HG03139 (cell line): ENCODE measurements at regions not wholly inside any gene's neighbourhood (a gene's known extent, or its start where the extent isn't known, plus 50 kb on each side); places are given as distances from the start of the nearest gene placed in this dataset.

ENCODE experiments used
- ATAC-seq: cut with Tn5 transposase; IDR thresholded peaks from one replicate; pipeline ENCODE4 v1.9.1; 2021; ENCODE audit not compliant: unreplicated experiment

DNA sequence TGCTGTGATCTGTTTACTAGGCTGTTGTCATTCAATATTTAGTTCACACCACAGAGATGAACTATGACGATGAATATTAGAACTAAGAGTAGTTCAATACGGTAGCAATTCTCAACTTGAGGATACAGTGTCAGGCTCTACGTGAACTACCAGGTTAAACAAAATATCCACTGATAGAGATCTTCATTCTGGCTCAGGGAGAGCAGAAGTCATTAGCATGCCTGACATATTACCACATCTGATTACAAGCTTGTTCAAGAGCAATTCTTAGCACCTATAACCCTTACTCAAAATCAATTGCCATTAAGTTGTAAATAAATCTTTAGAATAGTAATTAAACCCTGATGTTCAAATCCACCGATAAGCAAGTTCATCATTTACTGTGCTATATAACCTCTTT is 207.2 kb downstream of the CHRM3 start:
- ATAC-seq, result no peak

DNA sequence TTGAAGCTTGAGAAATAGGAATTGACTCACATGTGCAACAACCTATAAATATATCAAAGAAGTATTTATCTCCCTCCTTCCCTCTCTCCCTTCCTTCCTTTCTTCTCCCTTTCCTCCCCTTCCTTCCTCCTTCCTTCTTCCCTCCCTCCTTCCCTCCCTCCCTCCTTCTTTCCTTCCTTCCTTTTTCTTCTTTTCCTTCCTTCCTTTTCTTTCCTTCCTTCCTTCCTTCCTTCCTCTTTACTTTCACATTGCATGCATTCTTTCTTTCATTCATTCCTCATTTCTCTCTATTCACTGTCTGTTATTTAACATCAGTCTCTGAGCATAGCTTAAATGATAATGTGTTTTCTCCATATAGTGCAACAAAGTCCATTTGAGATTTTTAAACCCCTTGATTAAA is 214.2 kb downstream of the CHRM3 start:
- ATAC-seq, result no peak

DNA sequence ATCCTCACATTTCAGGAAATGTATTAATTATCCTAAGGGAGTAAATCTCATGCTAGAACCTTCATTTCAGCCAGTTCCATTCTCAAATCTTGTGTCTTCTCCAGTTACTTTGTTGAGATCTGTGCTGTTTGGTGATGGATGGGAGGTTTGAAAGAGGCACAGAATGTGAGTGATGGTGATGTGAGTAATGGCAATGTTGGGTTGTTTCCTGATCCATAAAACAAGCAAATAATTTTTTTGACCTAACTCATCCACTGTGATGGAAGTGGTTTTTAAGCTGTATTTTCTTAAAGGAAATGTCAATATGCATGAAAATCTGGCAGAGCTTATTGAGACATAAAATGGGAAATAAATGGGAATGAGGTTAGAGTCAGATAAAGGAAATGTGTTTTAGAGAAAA is 214.7 kb downstream of the CHRM3 start:
- ATAC-seq, result no peak

DNA sequence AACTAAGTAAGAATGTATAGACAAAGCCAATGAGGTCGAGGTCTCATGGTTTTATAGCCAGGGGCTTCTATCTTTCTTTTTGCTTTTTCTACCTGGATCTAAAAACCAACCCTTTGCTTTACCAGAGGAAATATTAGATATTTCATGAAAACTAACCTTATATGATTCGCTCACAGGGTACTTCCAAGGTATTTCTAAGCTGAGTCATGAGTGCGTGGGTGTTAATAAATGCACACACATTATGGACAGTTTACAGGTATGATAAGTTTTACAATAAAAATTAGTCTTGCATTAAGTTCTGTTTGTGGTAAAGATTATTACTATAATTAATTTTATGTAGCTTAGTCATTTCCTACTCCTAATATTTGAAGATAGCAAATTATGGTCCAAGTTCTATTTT is 217.2 kb downstream of the CHRM3 start:
- ATAC-seq, result no peak

DNA sequence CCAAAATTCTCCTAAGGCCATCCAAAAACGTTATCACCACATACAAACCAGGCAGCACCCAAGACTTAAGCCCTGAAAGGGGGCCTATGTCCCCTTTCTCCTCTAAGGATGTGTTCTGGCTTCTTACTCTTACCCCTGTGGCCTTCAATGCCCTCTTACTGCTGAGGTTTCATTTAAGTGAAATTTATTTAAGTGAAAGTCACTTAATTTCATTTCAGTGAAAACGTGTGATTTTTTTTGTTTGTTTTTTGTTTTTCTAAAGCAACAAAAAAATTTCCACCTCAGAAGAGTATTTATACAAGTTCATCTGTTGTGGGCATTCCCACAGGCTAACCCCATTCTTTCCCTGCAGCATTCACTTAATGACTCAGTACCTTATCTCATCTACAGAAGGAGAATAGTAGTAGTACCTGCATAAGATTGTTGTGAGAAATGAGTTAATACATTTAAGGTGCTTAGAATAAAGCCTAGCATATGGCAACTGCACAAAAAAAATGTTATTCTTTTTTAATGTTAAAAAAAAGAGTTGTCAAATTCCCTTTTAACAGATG is 220.6 kb downstream of the CHRM3 start:
- no peak for ATAC-seq

DNA sequence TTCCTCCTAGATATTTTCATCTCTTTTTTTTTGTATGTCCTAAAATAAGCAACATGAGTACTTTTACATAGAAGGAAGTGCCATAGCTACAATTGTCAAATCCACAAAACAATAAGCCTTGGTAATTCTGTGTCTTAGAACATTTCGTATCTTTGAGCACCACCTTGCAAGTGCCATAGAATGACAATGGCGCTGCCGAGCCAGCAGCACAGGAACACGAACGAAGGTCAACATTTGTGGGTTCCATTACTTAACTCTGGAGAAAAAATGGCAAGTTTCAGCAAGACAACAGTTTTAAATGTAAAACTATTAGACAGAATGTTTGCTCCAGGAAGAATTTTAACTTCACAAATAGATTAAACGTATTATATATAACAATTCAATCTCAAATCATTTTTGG is 222.1 kb downstream of the CHRM3 start:
- no peak for ATAC-seq

DNA sequence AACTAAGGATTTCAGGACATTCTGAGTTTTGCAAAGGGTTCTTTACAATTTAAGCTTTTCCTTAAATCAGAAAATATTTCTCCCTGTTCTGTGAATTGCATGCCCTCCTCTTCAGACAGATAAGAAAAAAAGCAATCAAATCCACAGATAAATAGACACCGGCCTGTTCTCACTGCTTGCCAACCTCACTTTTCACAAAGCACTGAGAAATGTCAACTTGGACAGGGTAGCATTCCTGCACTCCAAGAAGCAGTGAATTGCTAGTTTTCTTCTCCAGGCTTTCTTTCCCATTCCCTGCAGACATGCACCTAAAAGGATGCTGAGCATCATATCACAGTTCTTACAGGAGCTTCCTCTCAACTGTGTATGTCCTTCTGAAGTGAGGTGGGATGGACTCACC is 226.0 kb downstream of the CHRM3 start:
- ATAC-seq, result no peak

DNA sequence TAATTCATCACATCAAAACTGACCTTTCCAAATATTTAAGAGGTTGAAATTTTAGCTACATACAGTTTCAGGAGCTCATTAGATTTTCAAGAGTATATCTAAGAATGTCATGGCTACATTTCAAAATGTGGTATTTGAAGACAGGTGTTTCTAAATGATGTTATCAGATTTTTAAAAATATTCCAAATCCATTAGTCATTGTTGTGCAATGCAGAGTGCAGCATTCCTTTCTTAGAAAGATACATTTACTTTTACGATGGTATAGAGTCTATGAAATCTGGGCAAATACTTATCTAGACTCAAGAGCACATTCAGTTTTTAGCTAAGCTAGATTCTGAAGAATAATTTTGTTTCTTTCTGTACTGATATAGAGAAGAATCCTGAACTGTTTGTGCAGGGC is 230.3 kb downstream of the CHRM3 start:
- ATAC-seq, result no peak

DNA sequence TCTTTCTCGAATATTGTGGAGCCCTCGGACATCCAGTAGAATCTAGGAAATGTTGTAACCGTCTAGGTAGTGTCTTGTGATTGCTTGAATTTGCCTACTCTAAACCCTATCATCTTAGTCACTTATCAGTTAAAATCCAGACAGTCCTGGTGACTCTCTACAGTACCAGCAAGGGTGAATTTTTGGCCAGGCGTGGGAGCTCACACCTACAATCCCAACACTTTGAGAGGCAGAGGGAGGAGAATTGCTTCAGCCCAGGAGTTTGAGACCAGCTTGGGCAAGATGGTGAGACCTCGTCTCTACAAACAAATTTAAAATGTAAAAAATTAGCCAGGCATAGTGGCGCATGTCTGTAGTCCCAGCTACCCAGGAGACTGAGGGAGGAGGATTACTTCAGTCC is 230.9 kb downstream of the CHRM3 start:
- ATAC-seq, result no peak

DNA sequence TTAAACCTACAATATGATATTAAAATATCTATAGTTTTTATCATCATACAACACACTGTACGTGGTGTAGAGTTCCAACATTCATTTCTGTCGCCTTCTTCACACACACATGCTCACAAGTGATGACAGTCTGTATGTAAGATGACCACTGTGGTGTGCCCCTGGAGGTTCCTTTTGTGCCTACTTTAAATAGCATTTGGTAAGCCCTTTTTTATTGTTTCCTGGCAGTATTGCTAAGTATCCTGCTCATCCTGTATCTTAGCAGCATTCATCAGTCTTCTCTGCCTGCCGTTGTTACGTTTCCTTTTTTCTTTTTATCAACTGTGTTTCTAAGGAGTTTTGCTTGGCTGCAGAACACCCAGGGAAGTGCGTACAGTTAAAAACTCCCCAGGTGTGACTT is 231.4 kb downstream of the CHRM3 start:
- ATAC-seq, result no peak

DNA sequence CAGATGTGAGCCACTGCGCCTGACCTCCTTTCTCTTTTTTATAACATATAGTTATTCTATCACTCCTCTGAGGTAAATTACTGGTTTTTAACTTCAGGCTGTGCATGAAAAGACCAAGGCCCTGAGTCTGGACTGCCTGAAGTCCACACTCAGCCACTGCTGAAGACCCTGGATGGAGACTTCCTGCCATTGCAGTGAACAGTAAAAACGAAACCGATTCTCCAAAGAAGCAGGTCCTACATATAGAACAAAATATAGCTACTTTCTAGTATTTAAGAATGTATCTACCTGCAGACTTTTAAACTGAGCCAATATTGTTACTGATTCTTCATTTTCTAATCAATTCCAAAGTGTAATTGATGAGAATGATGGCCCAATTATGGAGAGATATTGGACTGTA is 232.8 kb downstream of the CHRM3 start:
- ATAC-seq, result no peak

DNA sequence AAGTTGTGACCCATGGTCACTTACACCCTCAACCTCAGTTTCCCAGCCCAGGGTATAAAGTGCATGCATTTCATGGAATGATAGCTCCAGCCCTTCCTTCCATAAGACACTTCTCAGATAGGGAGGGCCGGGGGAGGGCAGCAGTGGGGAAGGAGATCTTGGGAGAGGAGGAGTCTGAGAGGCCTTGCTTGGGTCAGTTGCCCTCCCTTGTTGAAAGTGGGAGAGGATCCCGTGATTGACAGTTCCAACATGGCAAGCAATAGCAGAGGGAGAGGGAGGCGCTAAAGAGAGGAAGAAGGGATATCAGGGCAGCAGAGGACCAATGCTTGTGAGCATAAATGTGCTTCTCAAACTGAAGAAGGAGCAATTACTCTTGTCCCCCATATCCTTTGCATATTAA is 244.4 kb downstream of the CHRM3 start:
- no peak for ATAC-seq

DNA sequence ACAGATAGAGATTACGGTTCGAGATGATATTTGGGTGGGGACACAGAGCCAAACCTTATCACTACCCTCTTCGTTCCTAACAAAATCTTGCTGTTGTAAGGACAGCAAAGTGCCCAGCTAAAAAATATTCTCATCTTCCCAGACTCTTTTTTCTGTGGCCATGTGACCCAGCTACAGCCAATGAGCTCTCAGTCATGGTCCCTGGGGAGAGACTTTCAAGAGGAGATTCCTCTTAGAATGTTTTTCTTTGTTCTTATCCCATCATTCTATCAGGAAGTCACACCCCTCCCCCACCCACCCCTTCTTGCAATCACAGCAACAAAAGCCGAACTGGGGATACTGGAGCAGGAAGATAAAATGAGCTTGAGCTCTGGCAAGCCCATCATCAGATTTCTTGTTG is 247.1 kb downstream of the CHRM3 start:
- ATAC-seq, result no peak

DNA sequence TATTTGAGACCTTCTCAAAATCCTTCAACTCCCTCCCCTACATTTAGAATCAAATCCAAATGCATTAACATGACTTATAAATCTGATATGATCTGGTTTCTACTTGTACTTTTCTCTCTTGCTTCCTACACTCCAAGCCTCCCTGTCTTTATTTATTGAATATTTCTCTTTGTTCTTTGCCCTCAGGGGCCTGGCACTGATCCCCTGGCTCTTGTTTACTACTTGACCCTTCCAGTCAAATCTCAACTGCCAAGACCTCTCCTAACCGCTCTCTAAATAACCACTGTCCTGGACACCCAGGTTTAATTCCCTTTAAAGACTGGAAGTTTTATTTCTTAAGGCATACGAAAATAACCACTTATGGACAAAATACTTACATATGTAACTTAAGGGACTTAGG is 248.9 kb downstream of the CHRM3 start:
- ATAC-seq, result no peak

DNA sequence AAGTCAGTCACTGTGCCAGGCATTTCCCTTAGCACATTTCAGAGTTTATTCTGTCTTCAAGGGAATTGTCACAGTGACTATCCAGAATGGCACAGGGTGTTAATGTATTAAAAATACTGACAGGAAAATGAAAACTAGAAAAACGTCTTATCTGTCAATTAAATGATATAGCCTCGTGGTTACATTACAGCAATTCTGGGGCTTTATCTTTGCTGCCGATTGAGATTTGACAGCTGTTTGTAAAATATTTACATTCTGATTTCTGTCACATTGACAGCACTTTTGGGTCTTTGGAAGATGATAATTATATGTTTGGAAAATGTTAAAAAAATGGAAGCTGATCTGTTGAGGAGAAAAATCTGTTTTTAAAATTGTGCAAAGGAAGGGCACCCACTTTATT is 250.0 kb downstream of the CHRM3 start:
- no peak for ATAC-seq

DNA sequence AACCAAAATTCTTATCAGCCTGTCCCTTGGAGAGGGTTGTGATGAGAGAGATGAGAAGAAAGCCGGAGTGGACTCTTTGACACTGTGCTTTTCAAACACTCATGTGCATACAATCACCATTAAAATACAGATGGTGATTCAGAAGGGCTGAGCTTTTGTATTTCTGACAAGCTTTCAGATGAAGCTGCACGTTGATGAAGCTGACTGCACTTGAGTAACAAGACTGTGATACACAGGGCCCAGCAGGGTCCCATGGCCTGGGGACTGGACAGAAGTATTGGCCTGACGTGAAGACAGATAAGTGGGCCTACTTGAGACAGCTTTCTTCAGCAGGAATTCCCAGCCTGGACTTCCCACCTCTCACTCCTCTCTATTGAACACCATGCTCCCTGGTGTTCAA is 258.2 kb downstream of the CHRM3 start:
- no peak for ATAC-seq

DNA sequence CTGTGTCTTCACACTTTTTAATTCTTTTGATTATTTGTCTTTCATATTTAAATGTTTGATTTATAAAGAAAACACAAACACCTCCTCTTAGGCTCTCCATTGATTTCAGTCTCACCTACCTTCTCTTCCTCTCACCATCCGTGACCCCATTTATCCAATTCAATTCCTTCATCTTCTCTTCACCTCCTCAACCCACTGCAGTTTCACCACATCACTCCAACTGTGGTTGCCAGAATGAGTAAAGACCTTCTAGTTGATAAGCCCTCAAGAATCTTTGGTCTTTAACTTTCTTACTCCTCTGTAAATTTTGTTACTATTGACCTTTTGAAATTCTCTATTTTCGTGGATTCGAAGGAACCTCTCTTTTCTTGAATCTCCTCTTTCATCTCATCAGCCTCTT is 260.7 kb downstream of the CHRM3 start:
- ATAC-seq, result no peak

DNA sequence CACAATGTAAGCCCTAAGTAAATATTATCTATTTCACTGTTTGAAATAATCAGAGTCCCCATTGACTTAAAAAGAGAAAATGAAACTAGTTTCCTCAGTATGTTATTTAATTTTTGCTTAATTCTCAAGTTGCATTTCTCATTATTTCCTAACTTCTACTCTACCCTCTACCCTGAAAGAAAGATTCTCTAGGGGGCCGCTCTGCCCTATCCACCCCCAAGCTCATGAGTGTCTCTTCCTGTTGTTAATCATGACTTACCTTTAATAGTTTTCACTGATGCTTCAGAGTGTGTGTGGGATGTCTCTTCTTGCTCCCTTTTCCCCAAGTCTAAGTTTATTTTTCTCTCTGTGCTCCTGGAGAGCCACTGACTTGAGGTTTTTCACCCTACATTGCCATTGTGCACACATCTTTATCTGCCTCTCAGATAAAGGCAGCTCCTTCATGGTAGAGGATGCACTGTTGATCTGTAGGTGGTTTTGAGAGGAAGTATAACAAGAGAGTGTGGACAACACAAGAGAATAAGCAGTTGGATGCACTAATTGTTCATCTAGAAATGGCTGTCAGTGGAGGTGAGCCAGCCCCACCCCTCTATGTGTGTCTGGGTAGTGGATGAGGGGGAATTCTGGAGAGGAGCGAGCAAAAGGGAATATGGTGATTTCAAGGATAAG is 261.7 kb downstream of the CHRM3 start:
- no peak for ATAC-seq

DNA sequence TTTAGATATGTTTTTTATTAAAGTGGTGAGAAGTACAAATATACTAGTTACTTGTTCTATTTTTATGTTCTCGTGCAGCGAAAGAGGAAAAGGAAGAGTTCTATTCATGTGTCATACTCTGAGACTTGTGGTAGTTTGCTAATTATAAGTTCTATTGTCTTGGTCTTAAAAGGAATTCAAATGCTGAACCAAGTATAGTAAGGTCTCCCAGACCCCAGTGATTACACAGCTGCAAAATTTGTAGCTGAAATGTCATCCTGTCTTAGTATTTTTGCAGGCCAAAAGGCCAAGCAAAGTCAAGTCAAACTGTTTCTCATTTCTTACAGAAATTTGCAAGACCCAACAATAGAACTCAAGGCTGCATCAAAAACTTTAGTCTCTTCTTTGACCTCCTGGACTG is 268.7 kb downstream of the CHRM3 start:
- no peak for ATAC-seq

DNA sequence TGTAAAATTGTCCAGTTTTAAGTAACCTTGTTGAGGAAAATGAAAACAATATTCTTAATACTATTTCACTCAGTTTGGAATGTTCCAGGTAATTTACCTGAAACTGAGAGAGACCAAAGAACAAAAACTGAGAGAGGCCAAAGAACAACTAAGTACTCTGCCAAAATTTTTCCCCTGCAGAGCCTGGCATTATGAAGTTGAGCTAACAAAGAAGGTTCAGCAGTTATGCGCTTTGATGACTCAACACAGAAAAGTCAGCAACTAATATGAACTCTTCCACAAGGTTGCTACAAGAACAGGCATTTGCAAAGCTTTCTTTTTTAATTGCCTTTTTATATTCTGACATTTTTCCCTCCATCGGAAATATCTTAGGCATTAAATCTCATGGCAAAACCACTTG is 270.9 kb downstream of the CHRM3 start:
- ATAC-seq, result no peak

DNA sequence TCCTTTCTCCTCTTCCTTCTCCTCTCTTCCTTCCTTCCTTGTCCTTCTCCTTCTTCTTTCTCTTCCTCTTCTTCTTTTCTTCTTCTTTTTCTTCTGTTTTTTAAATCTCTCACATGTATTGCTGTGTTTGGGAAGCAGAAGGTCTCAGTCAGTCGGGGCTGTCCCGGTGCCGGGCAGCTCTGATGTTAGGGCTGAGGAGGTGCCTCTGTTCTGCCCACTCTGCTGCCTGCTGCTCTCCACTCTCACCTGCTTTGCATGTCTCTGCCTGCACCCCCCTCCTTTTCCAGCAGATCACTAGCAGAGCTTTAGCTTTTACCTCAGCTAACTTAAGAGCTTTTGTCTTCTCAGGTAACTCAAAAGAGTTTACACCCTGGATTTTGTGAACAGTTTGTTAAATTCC is 276.6 kb downstream of the CHRM3 start:
- ATAC-seq, result no peak

DNA sequence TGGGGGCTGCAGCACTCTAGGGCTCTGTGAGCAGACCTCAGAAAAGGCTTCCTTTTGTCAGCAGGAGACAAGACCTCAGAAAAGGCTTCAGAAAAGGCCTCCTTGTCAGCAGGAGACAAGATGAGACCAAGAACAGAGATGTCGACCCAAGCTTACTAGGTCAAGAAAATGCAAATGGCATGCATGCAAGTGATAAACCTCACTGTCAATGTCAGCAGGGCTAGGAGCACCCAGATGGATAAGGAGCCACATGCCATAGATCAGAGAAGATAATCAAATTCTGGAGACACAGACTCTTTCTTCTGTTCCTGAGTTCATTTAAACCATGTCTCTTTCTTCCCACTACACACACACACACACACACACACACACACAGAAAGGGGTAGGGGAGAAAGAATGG is 285.9 kb downstream of the CHRM3 start:
- no peak for ATAC-seq

DNA sequence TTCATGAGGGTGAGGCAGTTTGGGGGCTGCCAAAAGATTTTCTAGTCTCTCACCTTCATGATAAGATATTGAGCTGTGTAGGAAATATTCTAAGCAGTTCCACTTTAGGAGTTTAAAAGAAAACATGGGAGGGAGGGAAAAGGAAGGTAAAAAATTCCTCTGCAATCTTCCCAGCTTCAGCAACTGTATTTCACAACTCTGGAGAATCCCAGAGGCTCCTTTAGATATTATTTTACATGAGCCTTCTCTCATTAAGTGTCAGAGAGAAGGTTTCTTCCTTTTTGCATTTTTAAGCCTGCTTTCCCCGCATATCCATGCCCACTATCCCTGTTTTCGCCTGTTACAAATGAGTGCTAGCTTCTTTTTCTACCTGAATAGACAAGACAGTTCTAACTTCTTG is 289.4 kb downstream of the CHRM3 start:
- no peak for ATAC-seq
